ENCODE measurements at regions not wholly inside any gene's neighbourhood (a gene's known extent, or its start where the extent isn't known, plus 50 kb on each side); places are given as distances from the start of the nearest gene placed in this dataset.
"Not testable (repeated sequence)": the region's sequence is repeated elsewhere in the genome, so short reads cannot be mapped to it uniquely, and the experiment has no call there.

- H3K4me3 ChIP-seq (ENCODE audit: low read depth, low read length), result no peak overlapping the region
- TF ChIP-seq MYC (IDR thresholded peaks at IDR 0.05; ENCODE audit: low read depth, low read length), result no peak
- DNase-seq (ENCODE audit: low read depth), result no peak
Observed at GRCh38 chr6:140201787-140202458, 827.5 kb upstream of the CITED2 start.

GRCh38 chr6:140193269-140193668 lies 818.8 kb upstream of the CITED2 start:
- H3K4me3 ChIP-seq (ENCODE audit: low read depth, low read length), result no peak overlapping the region
- peak; percentile 11 for DNase-seq (ENCODE audit: low read depth)
- TF ChIP-seq MYC (IDR thresholded peaks at IDR 0.05; ENCODE audit: low read depth, low read length) (no peak), POLR2A (IDR thresholded peaks at IDR 0.05; ENCODE audit: extremely low read depth, insufficient read length) (no peak)

GRCh38 chr6:140192018-140192417 lies 817.6 kb upstream of the CITED2 start:
- no peak for DNase-seq (ENCODE audit: low read depth)
- no peak overlapping the region for H3K4me3 ChIP-seq (ENCODE audit: low read depth, low read length)
- no peak for TF ChIP-seq CTCF (IDR thresholded peaks at IDR 0.05; ENCODE audit: low read depth, low read length)
- TF ChIP-seq MYC (IDR thresholded peaks at IDR 0.05; ENCODE audit: low read depth, low read length), result no peak
- no peak for TF ChIP-seq POLR2A (IDR thresholded peaks at IDR 0.05; ENCODE audit: extremely low read depth, insufficient read length)
- TF ChIP-seq MAX (IDR thresholded peaks at IDR 0.05; ENCODE audit: low read depth, low read length), result no peak

GRCh38 chr6:140189263-140189662 lies 814.8 kb upstream of the CITED2 start:
- H3K4me3 ChIP-seq (ENCODE audit: low read depth, low read length); DNase-seq (ENCODE audit: low read depth): not testable (repeated sequence)

- no peak for TF ChIP-seq MYC (IDR thresholded peaks at IDR 0.05; ENCODE audit: low read depth, low read length)
- TF ChIP-seq POLR2A (IDR thresholded peaks at IDR 0.05; ENCODE audit: extremely low read depth, insufficient read length), result no peak
- TF ChIP-seq CTCF (IDR thresholded peaks at IDR 0.05; ENCODE audit: low read depth, low read length), result no peak
- no peak for TF ChIP-seq MAX (IDR thresholded peaks at IDR 0.05; ENCODE audit: low read depth, low read length)
- DNase-seq (ENCODE audit: low read depth), result no peak
- H3K4me3 ChIP-seq (ENCODE audit: low read depth, low read length), result no peak overlapping the region
Observed at GRCh38 chr6:140185991-140186390, 811.5 kb upstream of the CITED2 start.

- H3K4me3 ChIP-seq (ENCODE audit: low read depth, low read length), result no peak overlapping the region
- no peak for TF ChIP-seq MAX (IDR thresholded peaks at IDR 0.05; ENCODE audit: low read depth, low read length)
- no peak for TF ChIP-seq MYC (IDR thresholded peaks at IDR 0.05; ENCODE audit: low read depth, low read length)
- no peak for TF ChIP-seq CTCF (IDR thresholded peaks at IDR 0.05; ENCODE audit: low read depth, low read length)
- no peak for TF ChIP-seq POLR2A (IDR thresholded peaks at IDR 0.05; ENCODE audit: extremely low read depth, insufficient read length)
- DNase-seq (ENCODE audit: low read depth), result no peak
Observed at GRCh38 chr6:140183881-140184280, 809.4 kb upstream of the CITED2 start.

- no peak overlapping the region for H3K4me3 ChIP-seq (ENCODE audit: low read depth, low read length)
- no peak for TF ChIP-seq POLR2A (IDR thresholded peaks at IDR 0.05; ENCODE audit: extremely low read depth, insufficient read length)
- TF ChIP-seq MYC (IDR thresholded peaks at IDR 0.05; ENCODE audit: low read depth, low read length), result no peak
- no peak for TF ChIP-seq CTCF (IDR thresholded peaks at IDR 0.05; ENCODE audit: low read depth, low read length)
- TF ChIP-seq MAX (IDR thresholded peaks at IDR 0.05; ENCODE audit: low read depth, low read length), result no peak
- no peak for DNase-seq (ENCODE audit: low read depth)
Observed at GRCh38 chr6:140182821-140183220, 808.4 kb upstream of the CITED2 start.
